Common myeloid progenitor, CD34-positive (primary cell): ENCODE measurements at regions not wholly inside any gene's neighbourhood (a gene's known extent, or its start where the extent isn't known, plus 50 kb on each side); places are given as distances from the start of the nearest gene placed in this dataset.

ENCODE experiments used
- CTCF ChIA-PET: fragments of 350-600 bp; sonication (Branson Sonifier 250); formaldehyde crosslinking; loops from one replicate; lab custom pipeline; 2021; ENCODE audit warnings: antibody characterized with exemption; lab: Charles Lee
- POLR2A ChIA-PET: fragments of 350-600 bp; sonication (Branson Sonifier 250); formaldehyde crosslinking; loops from one replicate; lab custom pipeline; 2021; ENCODE audit warnings: antibody characterized with exemption; lab: Charles Lee
- DNase-seq, 3 donors: peaks; one replicate each; pipeline versions ENCODE4 v3.0.0 to v3.0.0-alpha.2; 2013
- H3K27ac ChIP-seq, 2 experiments: 1 replicate in 1 of 2; 2 replicates in 1 of 2; pipeline ENCODE4 v1.7.0; 2013; ENCODE audit warnings: inconsistent platforms in 2 of 2, low read length in 2 of 2, mild to moderate bottlenecking in 2 of 2, low read depth in 1 of 2, moderate library complexity in 1 of 2; ENCODE audit not compliant: severe bottlenecking in 2 of 2, insufficient read depth in 1 of 2, poor library complexity in 1 of 2
- H3K27me3 ChIP-seq, 5 experiments: replicated peaks in 2 of 5; 1 replicate in 3 of 5; 2 replicates in 2 of 5; pipeline versions ENCODE4 v1.6.1 to v1.7.0; 2013; ENCODE audit warnings: low read length in 4 of 5, mild to moderate bottlenecking in 2 of 5, moderate library complexity in 2 of 5, inconsistent platforms in 1 of 5; ENCODE audit not compliant: insufficient read depth in 5 of 5, control insufficient read depth in 4 of 5
- H3K36me3 ChIP-seq, 4 experiments: 1 replicate in 2 of 4; 2 replicates in 2 of 4; pipeline versions ENCODE4 v1.6.1 to v1.7.0; 2013; ENCODE audit warnings: low read length in 3 of 4, control low read depth in 1 of 4, mild to moderate bottlenecking in 1 of 4; ENCODE audit not compliant: control insufficient read depth in 4 of 4, insufficient read depth in 4 of 4
- H3K4me1 ChIP-seq, 4 experiments: 1 replicate in 3 of 4; 2 replicates in 1 of 4; pipeline versions ENCODE4 v1.6.1 to v1.7.1; 2013; ENCODE audit warnings: low read length in 3 of 4, mild to moderate bottlenecking in 3 of 4, control low read depth in 1 of 4, inconsistent platforms in 1 of 4, moderate library complexity in 1 of 4; ENCODE audit not compliant: control insufficient read depth in 4 of 4, insufficient read depth in 4 of 4; ENCODE audit errors: control extremely low read depth in 1 of 4
- H3K4me3 ChIP-seq, 7 experiments: 1 replicate in 4 of 7; 2 replicates in 3 of 7; pipeline versions ENCODE4 v1.5.1 to v1.7.0; 2013; ENCODE audit warnings: mild to moderate bottlenecking in 7 of 7, low read length in 6 of 7, moderate library complexity in 6 of 7, inconsistent platforms in 2 of 7, low read depth in 2 of 7, control low read depth in 1 of 7; ENCODE audit not compliant: insufficient read depth in 4 of 7, control insufficient read depth in 1 of 7; ENCODE audit errors: extremely low read depth in 1 of 7
- H3K9me3 ChIP-seq, 5 experiments: 1 replicate in 4 of 5; 2 replicates in 1 of 5; pipeline versions ENCODE4 v1.6.1 to v1.7.1; 2013; ENCODE audit warnings: low read length in 4 of 5, mild to moderate bottlenecking in 2 of 5, inconsistent platforms in 1 of 5, low read depth in 1 of 5, moderate library complexity in 1 of 5; ENCODE audit not compliant: control insufficient read depth in 4 of 5, insufficient read depth in 2 of 5; ENCODE audit errors: control extremely low read depth in 1 of 5
- WGBS: methylation state at CpG from one replicate; pipeline ENCODE4 v1.1.5; 2013; ENCODE audit not compliant: insufficient coverage; 5-methylcytosine and 5-hydroxymethylcytosine counted together

GRCh38 chr2:6654279-6654678 is 211.4 kb downstream of the CMPK2 start:
- H3K4me3 ChIP-seq: no peak overlapping the region
- H3K36me3 ChIP-seq: no peaks in the 10 kb centered on the region
- 100% methylated on average over 1 of the region's 5 CpGs for WGBS
- no peaks in the 10 kb centered on the region for H3K9me3 ChIP-seq
- no peak for DNase-seq
- H3K27ac ChIP-seq: no peak overlapping the region
- CTCF ChIA-PET: no interaction called here
- peaks cover 0 to 3% (median 0%) of the 10 kb centered on the region in 5 experiments for H3K27me3 ChIP-seq
- H3K4me1 ChIP-seq: no peaks in the 10 kb centered on the region
- POLR2A ChIA-PET: no interaction called here

- CTCF ChIA-PET: no interaction called here
- DNase-seq: no peak
- H3K27me3 ChIP-seq: peaks cover 0 to 3% (median 0%) of the 10 kb centered on the region in 5 experiments
- no peaks in the 10 kb centered on the region for H3K36me3 ChIP-seq
- no peak overlapping the region for H3K4me3 ChIP-seq
- POLR2A ChIA-PET: no interaction called here
- no peak overlapping the region for H3K27ac ChIP-seq
- H3K4me1 ChIP-seq: no peaks in the 10 kb centered on the region
- no peaks in the 10 kb centered on the region for H3K9me3 ChIP-seq
- 93% methylated on average over 3 of the region's 4 CpGs for WGBS
Observed at GRCh38 chr2:6656633-6657032, 209.1 kb downstream of the CMPK2 start.

GRCh38 chr2:6657136-6657535 is 208.6 kb downstream of the CMPK2 start:
- CTCF ChIA-PET: no interaction called here
- Histone ChIP-seq H3K27me3 (peaks cover 0 to 3% (median 0%) of the 10 kb centered on the region in 5 experiments), H3K4me1 (no peaks in the 10 kb centered on the region), H3K4me3 (no peak overlapping the region), H3K36me3 (no peaks in the 10 kb centered on the region), H3K27ac (no peak overlapping the region), H3K9me3 (no peaks in the 10 kb centered on the region)
- DNase-seq: no peak
- 94% methylated on average over 4 of the region's 5 CpGs for WGBS
- POLR2A ChIA-PET: no interaction called here

- Histone ChIP-seq H3K9me3 (no peaks in the 10 kb centered on the region), H3K36me3 (no peaks in the 10 kb centered on the region), H3K4me1 (no peaks in the 10 kb centered on the region), H3K27ac (no peak overlapping the region), H3K4me3 (no peak overlapping the region), H3K27me3 (peaks cover 0 to 3% (median 0%) of the 10 kb centered on the region in 5 experiments)
- WGBS: 100% methylated on average over 2 of the region's 5 CpGs
- no peak for DNase-seq
- ChIA-PET POLR2A (no interaction called here), CTCF (no interaction called here)
Observed at GRCh38 chr2:6657855-6658254, 207.9 kb downstream of the CMPK2 start.

GRCh38 chr2:6664332-6665061 is 201.2 kb downstream of the CMPK2 start:
- Histone ChIP-seq H3K4me1 (no peaks in the 10 kb centered on the region), H3K9me3 (no peaks in the 10 kb centered on the region), H3K27me3 (peaks cover 0 to 3% (median 0%) of the 10 kb centered on the region in 5 experiments), H3K4me3 (no peak overlapping the region), H3K27ac (no peak overlapping the region), H3K36me3 (no peaks in the 10 kb centered on the region)
- no peak for DNase-seq
- CTCF ChIA-PET: no interaction called here
- 99% methylated on average over 5 of the region's 7 CpGs for WGBS
- POLR2A ChIA-PET: no interaction called here

GRCh38 chr2:6665093-6666045 is 200.3 kb downstream of the CMPK2 start:
- WGBS: 85% methylated on average over 5 of the region's 8 CpGs
- H3K4me1 ChIP-seq: no peaks in the 10 kb centered on the region
- H3K9me3 ChIP-seq: no peaks in the 10 kb centered on the region
- DNase-seq: no peak
- no peaks in the 10 kb centered on the region for H3K36me3 ChIP-seq
- H3K27ac ChIP-seq: no peak overlapping the region
- peaks cover 0 to 3% (median 0%) of the 10 kb centered on the region in 5 experiments for H3K27me3 ChIP-seq
- ChIA-PET CTCF (no interaction called here), POLR2A (no interaction called here)
- H3K4me3 ChIP-seq: no peak overlapping the region

GRCh38 chr2:6667326-6667725 is 198.4 kb downstream of the CMPK2 start:
- Histone ChIP-seq H3K9me3 (no peaks in the 10 kb centered on the region), H3K36me3 (no peaks in the 10 kb centered on the region), H3K27me3 (peaks cover 0 to 3% (median 0%) of the 10 kb centered on the region in 5 experiments), H3K4me3 (no peak overlapping the region), H3K4me1 (no peaks in the 10 kb centered on the region), H3K27ac (no peak overlapping the region)
- CTCF ChIA-PET: no interaction called here
- 93% methylated on average over 4 of the region's 4 CpGs for WGBS
- POLR2A ChIA-PET: no interaction called here
- DNase-seq: no peak
